HepG2 (cell line): ENCODE measurements at regions not wholly inside any gene's neighbourhood (a gene's known extent, or its start where the extent isn't known, plus 50 kb on each side); places are given as distances from the start of the nearest gene placed in this dataset.

Experiments
- ATAC-seq: fragments of 200-7000 bp; cut with Tn5 transposase; 3 replicates; pipeline ENCODE4 v1.9.1; 2020; ENCODE audit warnings: mild to moderate bottlenecking, moderate library complexity
- BruUV-seq: library from RNA; stranded (reverse); fragments of 400-500 nt; replicated peaks from 2 replicates; lab custom pipeline; 2021; lab: Mats Ljungman, UMichigan
- CTCF ChIA-PET: fragments of 300-600 bp; formaldehyde crosslinking; extraction: SDS; loops from one replicate; lab custom pipeline; 2021; ENCODE audit warnings: low total read pairs, inconsistent platforms, low intra/inter-chr PET ratio; lab: Yijun Ruan, JAX
- POLR2A ChIA-PET: fragments of 350-600 bp; sonication (Branson Sonifier 250); formaldehyde crosslinking; loops from one replicate; lab custom pipeline; 2020; ENCODE audit warnings: antibody characterized with exemption, inconsistent platforms; lab: Yijun Ruan, JAX
- DNase-seq: peaks from one replicate; pipeline ENCODE4 v3.0.0-alpha.2; 2015; ENCODE audit warnings: low spot score
- FAIRE-seq: peaks from 3 replicates; lab custom pipeline; 2011; peaks lifted over from hg19 to GRCh38; lab: Jason Lieb, UNC
- H2AFZ ChIP-seq: one replicate; pipeline ENCODE4 v1.6.1; 2011; ENCODE audit warnings: low read length, inconsistent platforms
- H3K27ac ChIP-seq: fragments of 300-600 bp; 3 replicates; pipeline ENCODE4 v1.8.0; 2011; ENCODE audit warnings: mixed run types, mild to moderate bottlenecking, mixed read lengths, low read length, inconsistent platforms; ENCODE audit not compliant: insufficient read depth; ENCODE audit errors: extremely low read length
- H3K27me3 ChIP-seq, 2 experiments: fragments of 200-600 bp in 1 of 2; 2 replicates in 1 of 2; 3 replicates in 1 of 2; pipeline versions ENCODE4 v1.6.0 to v1.8.0; 2011; ENCODE audit warnings: low read length in 2 of 2, mild to moderate bottlenecking in 2 of 2, moderate library complexity in 2 of 2, inconsistent platforms in 1 of 2; ENCODE audit not compliant: insufficient read depth in 2 of 2, control insufficient read depth in 1 of 2
- H3K36me3 ChIP-seq, 2 experiments: fragments of 200-600 bp in 1 of 2; replicated peaks in 1 of 2; 2 replicates in 1 of 2; 3 replicates in 1 of 2; pipeline versions ENCODE4 v1.5.1 to v1.8.0; 2011; ENCODE audit warnings: low read length in 2 of 2, inconsistent platforms in 1 of 2; ENCODE audit not compliant: insufficient read depth in 2 of 2, control insufficient read depth in 1 of 2
- H3K4me1 ChIP-seq: 2 replicates; pipeline ENCODE4 v1.5.1; 2012; ENCODE audit warnings: low read length, inconsistent platforms; ENCODE audit not compliant: insufficient read depth
- H3K4me2 ChIP-seq: 2 replicates; pipeline ENCODE4 v1.6.0; 2011; ENCODE audit warnings: low read depth, low read length, inconsistent platforms
- H3K4me3 ChIP-seq, 3 experiments: fragments of 200-600 bp in 1 of 3; sonication (generic), shearing (Covaris generic) in 1 of 3; replicated peaks in 1 of 3; 2 replicates each; pipeline ENCODE4 v1.5.1; 2011 to 2016; ENCODE audit warnings: low read length in 3 of 3, inconsistent platforms in 2 of 3, low read depth in 2 of 3, mild to moderate bottlenecking in 2 of 3, control low read depth in 1 of 3, mixed read lengths in 1 of 3; ENCODE audit not compliant: insufficient read depth in 1 of 3
- H3K79me2 ChIP-seq: one replicate; pipeline ENCODE4 v1.6.1; 2011; ENCODE audit warnings: low read length, inconsistent platforms; ENCODE audit not compliant: insufficient read depth
- H3K9ac ChIP-seq: 2 replicates; pipeline ENCODE4 v1.6.0; 2011; ENCODE audit warnings: mild to moderate bottlenecking, low read depth, low read length, inconsistent platforms; ENCODE audit not compliant: insufficient read depth
- H3K9me3 ChIP-seq: 2 replicates; pipeline ENCODE4 v1.5.1; 2012; ENCODE audit warnings: mild to moderate bottlenecking, low read length
- H4K20me1 ChIP-seq: 2 replicates; pipeline ENCODE4 v1.6.0; 2011; ENCODE audit warnings: inconsistent platforms, mild to moderate bottlenecking, low read length, moderate library complexity; ENCODE audit not compliant: insufficient read depth
- GZF1 ChIP-seq: sonication (generic); formaldehyde crosslinking; IDR thresholded peaks from 2 replicates; pipeline ENCODE4 v1.5.1; 2020; ENCODE audit warnings: mild to moderate bottlenecking, missing genetic modification reagents
- MAF1 ChIP-seq: sonication (generic); formaldehyde crosslinking; IDR thresholded peaks from 2 replicates; pipeline ENCODE4 v1.5.0; 2020; ENCODE audit warnings: missing genetic modification reagents, borderline replicate concordance
- ZFP62 ChIP-seq: sonication (generic); formaldehyde crosslinking; IDR thresholded peaks from 2 replicates; pipeline ENCODE4 v1.4.0; 2020; ENCODE audit warnings: missing genetic modification reagents
- ZKSCAN8 ChIP-seq: IDR thresholded peaks from 2 replicates; pipeline ENCODE4 v1.6.1; 2016; ENCODE audit warnings: borderline replicate concordance, missing genetic modification reagents, missing compliant biosample characterization
- ZNF546 ChIP-seq: sonication (generic); formaldehyde crosslinking; conservative IDR thresholded peaks from 2 replicates; pipeline ENCODE4 v1.8.1; 2023; ENCODE audit warnings: mild to moderate bottlenecking, missing genetic modification reagents
- ZNF547 ChIP-seq: sonication (generic); formaldehyde crosslinking; IDR thresholded peaks from 2 replicates; pipeline ENCODE4 v1.5.1; 2020; ENCODE audit warnings: mild to moderate bottlenecking, missing genetic modification reagents
- ZNF660 ChIP-seq: sonication (generic); formaldehyde crosslinking; IDR thresholded peaks from 2 replicates; pipeline ENCODE4 v1.5.1; 2020; ENCODE audit warnings: mild to moderate bottlenecking, low read depth, missing genetic modification reagents, borderline replicate concordance
- ZNF790 ChIP-seq: sonication (generic); formaldehyde crosslinking; IDR thresholded peaks from 2 replicates; pipeline ENCODE4 v1.8.0; 2022; ENCODE audit warnings: missing genetic modification reagents, mild to moderate bottlenecking, borderline replicate concordance
- WGBS: methylation state at CpG from one replicate; pipeline ENCODE4 v1.1.6; 2017; ENCODE audit warnings: low lambda C conversion rate; 5-methylcytosine and 5-hydroxymethylcytosine counted together
- in situ Hi-C: cut with HindIII; loops from 2 replicates; pipeline ENCODE4 v1.10.0; 2017; ENCODE audit warnings: low pct_unique_long_range_greater_than_20kb; ENCODE audit not compliant: extremely low pct_ligation_motif_present
- intact Hi-C: fragments of 100-400 bp; cut with micrococcal nuclease; formaldehyde crosslinking; loops from one replicate; pipeline ENCODE4 v1.10.0; 2022; ENCODE audit not compliant: unreplicated experiment
- TF ChIP-seq, protein P1 (sequence below): sonication (generic); formaldehyde crosslinking; conservative IDR thresholded peaks from 2 replicates; pipeline ENCODE4 v1.8.0; 2022; ENCODE audit warnings: missing genetic modification reagents
- TF ChIP-seq, protein P2 (sequence below): sonication (generic); formaldehyde crosslinking; IDR thresholded peaks from 2 replicates; pipeline ENCODE4 v1.4.0; 2020; ENCODE audit warnings: missing genetic modification reagents
- TF ChIP-seq, protein P3 (sequence below): sonication (generic); formaldehyde crosslinking; IDR thresholded peaks from 2 replicates; pipeline ENCODE4 v1.5.0; 2020; ENCODE audit warnings: missing genetic modification reagents, mild to moderate bottlenecking, borderline replicate concordance

DNA sequence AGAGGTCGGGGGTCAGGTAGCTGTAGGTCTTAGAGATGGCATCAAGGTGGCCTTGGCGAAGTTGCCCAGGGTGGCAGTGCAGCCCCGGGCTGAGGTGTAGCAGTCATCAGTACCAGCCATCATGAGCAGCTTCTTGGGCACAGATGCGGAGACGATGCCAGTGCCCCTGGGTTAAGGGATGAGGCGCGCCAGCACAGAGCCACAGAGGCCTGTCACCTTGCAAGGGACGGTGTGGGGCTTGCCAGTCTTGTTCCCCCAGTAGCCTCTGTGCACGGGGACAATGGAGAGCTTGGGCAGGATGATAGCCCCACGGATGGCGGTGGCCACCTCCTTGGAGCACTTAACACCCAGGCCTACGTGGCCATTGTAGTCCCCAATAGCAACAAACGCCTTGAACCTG lies 750.7 kb upstream of the PABPC4L start (continued):
- no peak for TF ChIP-seq GZF1 (CRISPR knock-in tag)

DNA sequence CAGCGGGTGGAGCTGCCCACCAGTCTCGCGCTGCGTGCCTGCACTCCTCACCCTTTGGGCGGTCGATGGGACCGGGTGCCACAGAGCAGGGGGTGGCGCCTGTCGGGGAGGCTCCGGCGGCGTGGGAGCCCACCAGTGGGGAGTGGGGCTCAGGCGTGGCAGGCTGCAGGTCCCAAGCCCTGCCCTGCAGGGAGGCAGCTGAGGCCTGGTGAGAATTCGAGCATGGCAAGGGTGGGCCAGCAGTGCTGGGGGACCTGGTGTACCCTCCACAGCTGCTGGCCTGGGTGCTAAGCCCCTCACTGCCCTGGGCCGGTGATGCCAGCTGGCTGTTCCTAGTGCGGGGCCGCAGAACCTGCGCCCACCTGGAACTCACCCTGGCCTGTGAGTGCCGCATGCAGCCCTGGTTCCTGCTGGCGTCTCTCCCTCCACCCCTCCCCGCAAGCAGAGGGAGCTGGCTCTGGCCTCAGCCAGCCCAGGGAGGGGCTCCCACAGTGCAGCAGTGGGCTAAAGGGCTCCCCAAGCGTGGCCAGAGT lies 746.6 kb upstream of the PABPC4L start:
- in situ Hi-C loops (no loop called here), intact Hi-C loops (no loop called here)
- H3K4me2 ChIP-seq, result no peak overlapping the region
- ChIA-PET CTCF (no interaction called here), POLR2A (no interaction called here)
- no peaks in the 10 kb centered on the region for H3K79me2 ChIP-seq
- no peak for ATAC-seq
- no peak for DNase-seq
- H3K9me3 ChIP-seq, result no peaks in the 10 kb centered on the region
- H4K20me1 ChIP-seq, result no peaks in the 10 kb centered on the region
- H3K27me3 ChIP-seq, result no peaks in the 10 kb centered on the region
- BruUV-seq, result no TSS peak
- H3K36me3 ChIP-seq, result no peaks in the 10 kb centered on the region
- no peak for FAIRE-seq
- no peak overlapping the region for H2AFZ ChIP-seq
- no peak overlapping the region for H3K9ac ChIP-seq
- WGBS, result 0% methylated on average over 1 of the region's 22 CpGs
- TF ChIP-seq ZNF546 (CRISPR knock-in tag) (no peak), ZNF790 (CRISPR knock-in tag) (no peak), ZNF547 (CRISPR knock-in tag) (no peak), ZFP62 (CRISPR knock-in tag) (no peak), ZNF660 (CRISPR knock-in tag) (no peak), ZKSCAN8 (no peak), MAF1 (CRISPR knock-in tag) (no peak)
- TF ChIP-seq, protein P1, sequence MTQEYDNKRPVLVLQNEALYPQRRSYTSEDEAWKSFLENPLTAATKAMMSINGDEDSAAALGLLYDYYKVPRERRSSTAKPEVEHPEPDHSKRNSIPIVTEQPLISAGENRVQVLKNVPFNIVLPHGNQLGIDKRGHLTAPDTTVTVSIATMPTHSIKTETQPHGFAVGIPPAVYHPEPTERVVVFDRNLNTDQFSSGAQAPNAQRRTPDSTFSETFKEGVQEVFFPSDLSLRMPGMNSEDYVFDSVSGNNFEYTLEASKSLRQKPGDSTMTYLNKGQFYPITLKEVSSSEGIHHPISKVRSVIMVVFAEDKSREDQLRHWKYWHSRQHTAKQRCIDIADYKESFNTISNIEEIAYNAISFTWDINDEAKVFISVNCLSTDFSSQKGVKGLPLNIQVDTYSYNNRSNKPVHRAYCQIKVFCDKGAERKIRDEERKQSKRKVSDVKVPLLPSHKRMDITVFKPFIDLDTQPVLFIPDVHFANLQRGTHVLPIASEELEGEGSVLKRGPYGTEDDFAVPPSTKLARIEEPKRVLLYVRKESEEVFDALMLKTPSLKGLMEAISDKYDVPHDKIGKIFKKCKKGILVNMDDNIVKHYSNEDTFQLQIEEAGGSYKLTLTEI, result no peak
- TF ChIP-seq, protein P2, sequence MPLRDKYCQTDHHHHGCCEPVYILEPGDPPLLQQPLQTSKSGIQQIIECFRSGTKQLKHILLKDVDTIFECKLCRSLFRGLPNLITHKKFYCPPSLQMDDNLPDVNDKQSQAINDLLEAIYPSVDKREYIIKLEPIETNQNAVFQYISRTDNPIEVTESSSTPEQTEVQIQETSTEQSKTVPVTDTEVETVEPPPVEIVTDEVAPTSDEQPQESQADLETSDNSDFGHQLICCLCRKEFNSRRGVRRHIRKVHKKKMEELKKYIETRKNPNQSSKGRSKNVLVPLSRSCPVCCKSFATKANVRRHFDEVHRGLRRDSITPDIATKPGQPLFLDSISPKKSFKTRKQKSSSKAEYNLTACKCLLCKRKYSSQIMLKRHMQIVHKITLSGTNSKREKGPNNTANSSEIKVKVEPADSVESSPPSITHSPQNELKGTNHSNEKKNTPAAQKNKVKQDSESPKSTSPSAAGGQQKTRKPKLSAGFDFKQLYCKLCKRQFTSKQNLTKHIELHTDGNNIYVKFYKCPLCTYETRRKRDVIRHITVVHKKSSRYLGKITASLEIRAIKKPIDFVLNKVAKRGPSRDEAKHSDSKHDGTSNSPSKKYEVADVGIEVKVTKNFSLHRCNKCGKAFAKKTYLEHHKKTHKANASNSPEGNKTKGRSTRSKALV (CRISPR knock-in tag), result no peak
- TF ChIP-seq, protein P3, sequence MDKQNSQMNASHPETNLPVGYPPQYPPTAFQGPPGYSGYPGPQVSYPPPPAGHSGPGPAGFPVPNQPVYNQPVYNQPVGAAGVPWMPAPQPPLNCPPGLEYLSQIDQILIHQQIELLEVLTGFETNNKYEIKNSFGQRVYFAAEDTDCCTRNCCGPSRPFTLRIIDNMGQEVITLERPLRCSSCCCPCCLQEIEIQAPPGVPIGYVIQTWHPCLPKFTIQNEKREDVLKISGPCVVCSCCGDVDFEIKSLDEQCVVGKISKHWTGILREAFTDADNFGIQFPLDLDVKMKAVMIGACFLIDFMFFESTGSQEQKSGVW (CRISPR knock-in tag), result no peak
- H3K27ac ChIP-seq, result no peak overlapping the region
- H3K4me3 ChIP-seq, result no peak overlapping the region
- no peaks in the 10 kb centered on the region for H3K4me1 ChIP-seq
